Adrenal gland (tissue), 5 donors: ENCODE measurements at regions not wholly inside any gene's neighbourhood (a gene's known extent, or its start where the extent isn't known, plus 50 kb on each side); places are given as distances from the start of the nearest gene placed in this dataset.

Experiments
- CTCF ChIP-seq, 6 experiments: fragments of 450-650 bp in 4 of 6; fragments of 200-600 bp in 2 of 6; sonication (generic) in 1 of 6; IDR thresholded peaks; 1 replicate in 5 of 6; 2 replicates in 1 of 6; pipeline versions ENCODE4 v1.5.1 to v1.8.0; 2016 to 2021; ENCODE audit warnings: antibody characterized with exemption in 6 of 6, mild to moderate bottlenecking in 2 of 6, moderate library complexity in 1 of 6
- POLR2A ChIP-seq, 2 donors: fragments of 450-650 bp; IDR thresholded peaks; one replicate each; pipeline ENCODE4 v1.6.1; 2017; ENCODE audit warnings: antibody characterized with exemption in 2 of 2, mild to moderate bottlenecking in 2 of 2, moderate library complexity in 1 of 2
- donor health status: DM: no; HTN: no; CAD: no.

- TF ChIP-seq CTCF (IDR thresholded peaks at IDR 0.05) (no peak), POLR2A (IDR thresholded peaks at IDR 0.05) (no peak)
These were observed 113.1 kb upstream of the TNC start for GRCh38 chr9:115230924-115231515.
